ENCODE measurements at regions not wholly inside any gene's neighbourhood (a gene's known extent, or its start where the extent isn't known, plus 50 kb on each side); places are given as distances from the start of the nearest gene placed in this dataset.
A peak's percentile ranks its signal among the peaks of the same experiment; 100 is the strongest.

- DNase-seq (ENCODE audit: low spot score) = no peak
These were observed 134.7 kb upstream of the MGAT5 start for GRCh38 chr2:134119117-134119712.

DNA sequence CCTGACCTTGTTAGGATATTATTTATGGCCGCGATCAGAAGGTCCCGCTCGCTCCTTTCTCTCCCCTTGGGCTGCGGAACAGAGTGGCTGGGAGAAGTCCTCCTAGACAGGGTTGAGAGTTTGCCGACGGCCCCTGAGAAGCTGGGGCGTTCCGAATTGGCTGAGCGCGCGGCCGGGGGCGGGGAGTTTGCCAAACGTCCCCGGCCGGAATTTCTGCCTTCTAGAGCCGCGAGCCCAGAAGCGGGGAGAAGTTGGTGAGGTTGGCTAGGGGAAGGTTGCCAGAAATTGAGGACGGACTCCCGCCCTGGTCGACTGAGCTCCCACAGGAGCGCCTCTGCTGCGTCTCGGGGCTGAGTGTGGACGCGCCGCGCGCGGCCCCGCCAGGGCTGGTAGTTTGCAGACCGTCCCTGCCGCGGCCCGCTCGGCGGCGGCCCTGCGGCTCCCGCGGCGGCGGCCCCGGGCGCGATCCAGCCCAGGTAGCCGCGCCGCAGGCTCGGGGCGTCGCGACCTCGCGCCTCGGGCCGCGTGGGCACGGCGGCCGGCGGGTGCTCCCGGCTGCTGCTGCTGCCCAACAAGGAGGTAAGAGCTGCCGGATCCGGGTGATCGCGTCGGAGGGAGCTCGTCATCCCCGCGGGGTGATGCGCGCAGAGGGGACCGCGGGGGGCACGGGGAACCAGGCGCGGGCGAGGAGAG, 134.0 kb upstream of the MGAT5 start:
- peak; percentile 96 for DNase-seq (ENCODE audit: low spot score)

GRCh38 chr2:134120406-134120732, 133.5 kb upstream of the MGAT5 start:
- DNase-seq (ENCODE audit: low spot score) = no peak

GRCh38 chr2:134120733-134121630, 132.9 kb upstream of the MGAT5 start:
- DNase-seq (ENCODE audit: low spot score) = peak; percentile 80

- no peak for DNase-seq (ENCODE audit: low spot score)
These were observed 131.3 kb upstream of the MGAT5 start for GRCh38 chr2:134122610-134123009.

- no peak for DNase-seq (ENCODE audit: low spot score)
These were observed 130.5 kb upstream of the MGAT5 start for GRCh38 chr2:134123332-134123731.

DNA sequence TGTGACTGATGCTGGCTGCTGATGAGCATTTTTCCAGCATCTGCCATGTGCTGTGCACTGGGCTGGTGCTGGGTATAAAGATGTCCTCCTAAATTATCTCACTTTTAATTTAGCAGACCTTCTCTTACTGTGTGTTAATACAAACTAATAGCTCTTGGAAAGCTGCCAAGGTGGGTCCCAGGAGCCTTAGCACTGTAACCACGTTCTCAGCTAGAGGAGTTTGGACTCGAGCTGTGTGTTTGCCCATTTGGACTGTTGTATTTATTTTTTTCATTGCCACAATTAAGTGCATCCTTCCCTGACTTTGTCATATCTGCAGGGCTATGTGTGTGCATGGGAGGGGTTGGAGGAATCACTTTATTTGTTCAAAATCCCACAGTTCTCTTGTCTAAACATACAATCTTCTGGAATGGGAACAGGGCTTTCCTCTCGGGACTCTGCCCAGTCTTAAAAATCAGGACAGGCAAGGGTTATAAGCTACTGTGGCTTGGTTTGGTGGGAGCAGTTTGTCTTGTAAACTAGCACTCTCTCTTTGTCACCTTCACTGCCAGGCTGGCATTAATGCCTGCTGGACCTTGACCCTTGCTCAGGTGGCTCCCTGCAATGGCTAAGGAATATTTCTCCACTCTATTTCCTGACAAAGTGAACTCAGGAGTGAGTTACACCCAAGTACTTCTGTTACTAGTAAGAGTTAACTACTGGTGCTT, 129.7 kb upstream of the MGAT5 start:
- no peak for DNase-seq (ENCODE audit: low spot score)

DNA sequence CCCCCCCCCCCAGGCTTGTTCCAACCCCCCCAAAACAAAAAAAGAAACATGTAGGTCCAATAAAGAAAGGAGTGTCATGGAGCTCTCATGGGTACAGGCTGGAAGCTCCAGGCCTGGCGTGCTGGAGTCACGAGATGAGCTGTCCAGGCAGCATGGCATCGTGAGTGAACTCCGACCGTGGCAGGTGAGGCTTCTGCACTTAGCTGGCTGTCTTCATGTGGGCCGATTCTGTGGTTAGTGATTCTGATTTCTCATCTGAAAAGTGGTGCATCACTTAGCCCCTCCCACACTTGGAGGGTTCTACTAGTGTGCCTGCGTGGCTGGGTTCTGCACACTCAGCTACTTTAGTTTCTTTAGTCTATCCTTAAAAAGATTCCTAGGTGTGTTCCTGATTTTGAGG, 126.4 kb upstream of the MGAT5 start:
- DNase-seq (ENCODE audit: low spot score) = no peak

DNA sequence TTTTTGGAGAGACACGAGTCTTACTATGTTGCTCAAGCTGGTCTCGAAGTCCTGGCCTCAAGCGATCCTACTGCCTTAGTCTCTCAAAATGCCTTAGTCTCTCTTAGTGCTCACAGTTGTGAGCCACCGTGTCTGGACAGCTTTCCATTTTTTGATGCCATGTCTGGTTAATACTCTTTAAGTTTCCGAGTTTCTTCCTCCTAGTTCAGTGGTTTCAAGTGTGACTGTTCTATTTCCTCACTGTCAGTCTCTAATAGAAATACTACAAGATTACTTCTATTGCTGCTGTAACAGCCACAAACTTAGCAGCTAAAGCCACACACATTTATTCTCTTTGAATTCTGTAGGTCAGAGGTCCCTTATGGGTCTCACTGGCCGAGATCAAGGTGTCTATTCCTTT, 125.1 kb upstream of the MGAT5 start:
- no peak for DNase-seq (ENCODE audit: low spot score)

- no peak for DNase-seq (ENCODE audit: low spot score)
These were observed 123.9 kb upstream of the MGAT5 start for GRCh38 chr2:134129900-134130537.

GRCh38 chr2:134131681-134132489, 122.0 kb upstream of the MGAT5 start:
- no peak for DNase-seq (ENCODE audit: low spot score)

DNA sequence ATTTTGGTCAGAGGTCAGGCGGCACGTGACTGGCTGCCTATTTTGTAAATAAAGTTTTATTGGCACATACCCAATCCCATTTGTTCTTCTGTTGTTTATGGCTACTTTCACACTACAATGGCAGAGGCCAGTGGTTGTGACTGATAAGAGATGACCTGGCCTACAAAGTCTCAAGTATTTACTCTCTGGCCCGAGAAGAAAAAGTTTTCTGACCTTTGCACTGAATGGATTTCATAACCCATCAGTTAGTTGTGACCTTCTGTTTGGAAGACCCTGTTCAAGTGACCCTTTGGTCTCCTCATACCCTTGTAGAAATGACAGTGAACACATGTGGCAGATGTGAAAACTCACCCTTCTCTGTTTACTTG, 121.4 kb upstream of the MGAT5 start:
- DNase-seq (ENCODE audit: low spot score) = no peak

GRCh38 chr2:134133622-134134312, 120.1 kb upstream of the MGAT5 start:
- no peak for DNase-seq (ENCODE audit: low spot score)

DNA sequence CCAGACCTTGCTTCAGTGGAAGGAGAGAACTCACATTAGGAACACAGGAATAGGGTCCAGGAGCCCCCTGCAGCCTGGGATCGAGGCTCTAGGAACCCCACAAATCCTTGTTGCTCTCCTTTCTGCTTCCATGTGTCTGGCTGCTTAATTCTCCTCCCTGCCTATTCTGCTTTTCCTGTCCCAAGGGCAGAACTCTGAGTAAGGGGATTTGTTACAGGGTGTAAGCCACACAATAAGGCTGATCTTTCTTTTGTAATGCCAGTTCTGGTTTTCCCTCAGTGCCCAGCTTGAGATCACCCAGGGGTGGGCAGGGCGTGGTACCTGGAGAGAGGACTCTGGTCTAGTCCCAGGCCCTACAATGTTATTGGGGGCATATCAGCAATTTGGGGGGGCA, 119.6 kb upstream of the MGAT5 start:
- no peak for DNase-seq (ENCODE audit: low spot score)

- no peak for DNase-seq (ENCODE audit: low spot score)
These were observed 119.0 kb upstream of the MGAT5 start for GRCh38 chr2:134134827-134135226.

GRCh38 chr2:134135793-134136192, 118.1 kb upstream of the MGAT5 start:
- no peak for DNase-seq (ENCODE audit: low spot score)

GRCh38 chr2:134136731-134137130, 117.1 kb upstream of the MGAT5 start:
- DNase-seq (ENCODE audit: low spot score) = no peak

DNA sequence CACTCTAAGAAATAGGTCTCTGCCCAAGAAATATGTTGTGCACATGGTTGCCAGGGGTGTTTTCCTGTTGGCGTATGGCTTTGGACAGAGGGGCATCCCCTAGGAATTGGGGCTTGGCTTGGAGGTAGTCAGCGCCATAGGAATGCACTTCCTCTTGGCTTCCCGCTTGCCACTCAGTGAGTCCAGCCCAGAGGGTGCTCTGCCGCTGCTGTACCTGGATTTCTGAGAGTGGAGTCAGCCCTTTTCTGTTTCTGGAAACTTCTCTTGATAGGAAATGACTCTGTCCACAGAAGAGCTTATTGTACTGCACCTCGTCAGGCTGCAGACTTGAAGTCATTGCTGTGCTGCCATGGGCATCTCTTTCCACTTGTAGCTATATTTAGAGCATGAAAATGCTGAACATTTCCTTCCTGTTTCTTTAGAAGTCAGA, 116.7 kb upstream of the MGAT5 start:
- peak; percentile 51 for DNase-seq (ENCODE audit: low spot score)

DNA sequence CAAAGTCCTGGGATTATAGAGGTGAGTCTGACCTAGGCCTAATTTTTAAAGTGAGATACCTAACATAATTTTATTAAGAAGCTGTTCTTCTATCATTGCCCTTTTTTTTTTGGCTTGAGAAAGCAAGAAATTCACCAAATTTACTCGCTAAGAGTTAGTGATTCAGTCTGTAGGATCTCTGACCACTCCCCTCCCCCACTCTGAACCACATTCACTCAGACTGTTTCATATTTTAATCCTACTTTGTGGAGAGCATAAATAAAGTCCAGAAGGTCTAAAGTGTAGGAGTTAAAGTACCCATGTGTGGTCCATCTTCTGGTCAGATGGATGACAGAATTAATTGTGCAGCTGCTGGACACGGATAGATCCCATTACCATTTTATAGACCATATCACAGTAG, 115.8 kb upstream of the MGAT5 start:
- no peak for DNase-seq (ENCODE audit: low spot score)

GRCh38 chr2:134139611-134140010, 114.3 kb upstream of the MGAT5 start:
- DNase-seq (ENCODE audit: low spot score) = no peak

Measured in umbilical cord (tissue), 1 donor.